Uterus (tissue), 3 donors: ENCODE measurements at regions not wholly inside any gene's neighbourhood (a gene's known extent, or its start where the extent isn't known, plus 50 kb on each side); places are given as distances from the start of the nearest gene placed in this dataset.

ENCODE experiments used
- DNase-seq, 2 donors: peaks; one replicate each; pipeline ENCODE4 v3.0.0-alpha.2; 2019 to 2020
- H3K27ac ChIP-seq, 2 donors: fragments of 200-600 bp; sonication (generic); 1 replicate in 1 of 2; 2 replicates in 1 of 2; pipeline ENCODE4 v1.5.1; 2016 to 2018
- H3K27me3 ChIP-seq, 2 donors: fragments of 200-600 bp; sonication (generic); one replicate each; pipeline ENCODE4 v1.5.1; 2018 to 2019; ENCODE audit warnings: control low read depth in 1 of 2
- H3K36me3 ChIP-seq, 2 donors: fragments of 200-600 bp; sonication (generic); one replicate each; pipeline ENCODE4 v1.5.1; 2019; ENCODE audit warnings: control low read depth in 1 of 2
- H3K4me1 ChIP-seq, 2 donors: fragments of 200-600 bp; sonication (generic); one replicate each; pipeline ENCODE4 v1.5.1; 2018 to 2019; ENCODE audit warnings: control low read depth in 1 of 2
- H3K4me3 ChIP-seq, 2 donors: fragments of 200-600 bp; sonication (generic); 1 replicate in 1 of 2; 2 replicates in 1 of 2; pipeline ENCODE4 v1.5.1; 2018 to 2019; ENCODE audit warnings: mild to moderate bottlenecking in 1 of 2
- H3K9me3 ChIP-seq, 2 donors: fragments of 200-600 bp; sonication (generic); one replicate each; pipeline ENCODE4 v1.5.1; 2019; ENCODE audit warnings: control low read depth in 1 of 2
- CTCF ChIP-seq, 4 experiments: fragments of 200-600 bp in 2 of 4; fragments of 450-650 bp in 2 of 4; sonication (generic) in 2 of 4; IDR thresholded peaks; one replicate each; pipeline ENCODE4 v1.5.1; 2016 to 2019; ENCODE audit warnings: antibody characterized with exemption in 4 of 4, mild to moderate bottlenecking in 2 of 4, moderate library complexity in 1 of 4
- POLR2A ChIP-seq, 2 donors: fragments of 450-650 bp; IDR thresholded peaks; one replicate each; pipeline ENCODE4 v1.6.1; 2016; ENCODE audit warnings: antibody characterized with exemption in 2 of 2, mild to moderate bottlenecking in 1 of 2, moderate library complexity in 1 of 2
- intact Hi-C: fragments of 100-400 bp; cut with DNase I; formaldehyde crosslinking; loops from one replicate; pipeline ENCODE4 v1.15.1; 2023; ENCODE audit warnings: low total_unique reads
- donor health status: DM: yes; HTN: yes; CAD: no.

- H3K36me3 ChIP-seq = no peaks in the 10 kb centered on the region
- no peaks in the 10 kb centered on the region for H3K9me3 ChIP-seq
- no peak for TF ChIP-seq CTCF (IDR thresholded peaks at IDR 0.05)
- TF ChIP-seq POLR2A (IDR thresholded peaks at IDR 0.05) = no peak
- DNase-seq = peak in 1 of 2 donors; percentile 16
- intact Hi-C loops = loop anchor here (10.0 kb wide), 1 partner anchor 1421 kb away; no protein-coding TSS in a partner anchor
- H3K4me3 ChIP-seq = peak overlapping the region in 1 of 2 donors; percentile 4
- peak overlapping the region; percentile 54 to 66 for H3K27ac ChIP-seq
- H3K4me1 ChIP-seq = no peaks in the 10 kb centered on the region
- H3K27me3 ChIP-seq = no peaks in the 10 kb centered on the region
Observed at GRCh38 chr2:67845621-67846369, 217.0 kb downstream of the C1D start.

- Histone ChIP-seq H3K4me1 (no peaks in the 10 kb centered on the region), H3K27ac (peak overlapping the region; percentile 54 to 66), H3K27me3 (no peaks in the 10 kb centered on the region), H3K36me3 (no peaks in the 10 kb centered on the region), H3K9me3 (no peaks in the 10 kb centered on the region), H3K4me3 (peak overlapping the region in 1 of 2 donors; percentile 4)
- intact Hi-C loops = loop anchor here (10.0 kb wide), 1 partner anchor 1422 kb away; no protein-coding TSS in a partner anchor
- peak; percentile 92 to 97 for DNase-seq
- TF ChIP-seq CTCF (IDR thresholded peaks at IDR 0.05) = peak; percentile 64 to 88 (median 78)
- TF ChIP-seq POLR2A (IDR thresholded peaks at IDR 0.05) = no peak
Observed at GRCh38 chr2:67846370-67847070, 216.3 kb downstream of the C1D start.

- H3K27ac ChIP-seq = no peak overlapping the region
- H3K9me3 ChIP-seq = no peaks in the 10 kb centered on the region
- no peaks in the 10 kb centered on the region for H3K4me1 ChIP-seq
- intact Hi-C loops = loop anchor here (10.0 kb wide), 1 partner anchor 1424 kb away; no protein-coding TSS in a partner anchor
- no peaks in the 10 kb centered on the region for H3K27me3 ChIP-seq
- no peaks in the 10 kb centered on the region for H3K36me3 ChIP-seq
- no peak overlapping the region for H3K4me3 ChIP-seq
- TF ChIP-seq POLR2A (IDR thresholded peaks at IDR 0.05) (no peak), CTCF (IDR thresholded peaks at IDR 0.05) (no peak)
- DNase-seq = no peak
Observed at GRCh38 chr2:67848551-67849285, 214.1 kb downstream of the C1D start.

GRCh38 chr2:67851016-67851415 lies 211.8 kb downstream of the C1D start:
- H3K27me3 ChIP-seq = no peaks in the 10 kb centered on the region
- no peak overlapping the region for H3K4me3 ChIP-seq
- no peak for DNase-seq
- intact Hi-C loops = no loop called here
- H3K4me1 ChIP-seq = no peaks in the 10 kb centered on the region
- H3K9me3 ChIP-seq = no peaks in the 10 kb centered on the region
- H3K36me3 ChIP-seq = no peaks in the 10 kb centered on the region
- no peak overlapping the region for H3K27ac ChIP-seq
- TF ChIP-seq CTCF (IDR thresholded peaks at IDR 0.05) (no peak), POLR2A (IDR thresholded peaks at IDR 0.05) (no peak)
